Lower leg skin (tissue), 4 donors: ENCODE measurements at regions not wholly inside any gene's neighbourhood (a gene's known extent, or its start where the extent isn't known, plus 50 kb on each side); places are given as distances from the start of the nearest gene placed in this dataset.

Source experiments
- DNase-seq, 2 donors: peaks; one replicate each; pipeline ENCODE4 v3.0.0-alpha.2; 2019; ENCODE audit warnings: low spot score in 2 of 2
- H3K4me3 ChIP-seq: fragments of 200-600 bp; sonication (generic); 2 replicates; pipeline ENCODE4 v1.5.1; 2017; ENCODE audit warnings: mild to moderate bottlenecking, low read depth; ENCODE audit not compliant: poor library complexity, severe bottlenecking
- CTCF ChIP-seq, 3 donors: fragments of 450-650 bp; IDR thresholded peaks; one replicate each; pipeline ENCODE4 v1.5.1; 2016; ENCODE audit warnings: antibody characterized with exemption in 3 of 3, mild to moderate bottlenecking in 3 of 3, moderate library complexity in 2 of 3
- POLR2A ChIP-seq, 2 donors: fragments of 450-650 bp; IDR thresholded peaks; one replicate each; pipeline ENCODE4 v1.6.1; 2016 to 2017; ENCODE audit warnings: antibody characterized with exemption in 2 of 2, mild to moderate bottlenecking in 1 of 2, moderate library complexity in 1 of 2
- WGBS, 2 donors: methylation state at CpG; one replicate each; pipeline ENCODE4 v1.1.5; 2018; 5-methylcytosine and 5-hydroxymethylcytosine counted together
- intact Hi-C: fragments of 100-400 bp; cut with DNase I; formaldehyde crosslinking; loops from one replicate; pipeline ENCODE4 v1.15.0; 2023; ENCODE audit warnings: low total_unique reads

GRCh38 chr5:174294891-174295620, 249.6 kb downstream of the NSG2 start:
- 55 to 79% methylated on average over 6 of the region's 6 CpGs for WGBS, 2 donors
- DNase-seq, result peak in 1 of 2 donors; percentile 78
- H3K4me3 ChIP-seq, result no peak overlapping the region
- intact Hi-C loops, result no loop called here
- TF ChIP-seq POLR2A (IDR thresholded peaks at IDR 0.05), result no peak
- no peak for TF ChIP-seq CTCF (IDR thresholded peaks at IDR 0.05)

GRCh38 chr5:174295702-174296436, 250.4 kb downstream of the NSG2 start:
- WGBS, 2 donors, result 61 to 64% methylated on average over 8 of the region's 8 CpGs
- peak in 1 of 2 donors; percentile 31 for DNase-seq
- TF ChIP-seq POLR2A (IDR thresholded peaks at IDR 0.05) (no peak), CTCF (IDR thresholded peaks at IDR 0.05) (no peak)
- H3K4me3 ChIP-seq, result no peak overlapping the region
- intact Hi-C loops, result no loop called here

GRCh38 chr5:174300118-174300940, 254.8 kb downstream of the NSG2 start:
- intact Hi-C loops, result no loop called here
- no peak for TF ChIP-seq CTCF (IDR thresholded peaks at IDR 0.05)
- no peak for TF ChIP-seq POLR2A (IDR thresholded peaks at IDR 0.05)
- WGBS, 2 donors, result 72 to 75% methylated on average over 8 of the region's 8 CpGs
- no peak overlapping the region for H3K4me3 ChIP-seq
- peak in 1 of 2 donors; percentile 23 for DNase-seq

- TF ChIP-seq POLR2A (IDR thresholded peaks at IDR 0.05) (no peak), CTCF (IDR thresholded peaks at IDR 0.05) (no peak)
- H3K4me3 ChIP-seq, result no peak overlapping the region
- 26 to 29% methylated on average over 12 of the region's 12 CpGs for WGBS, 2 donors
- intact Hi-C loops, result no loop called here
- peak in 1 of 2 donors; percentile 36 for DNase-seq
These were observed 255.6 kb downstream of the NSG2 start for GRCh38 chr5:174300941-174301761.
